Activated T-cell treated with anti-CD3 and anti-CD28 coated beads for 24 hours (primary cell): ENCODE measurements at regions not wholly inside any gene's neighbourhood (a gene's known extent, or its start where the extent isn't known, plus 50 kb on each side); places are given as distances from the start of the nearest gene placed in this dataset.

Source experiments
- DNase-seq: peaks from one replicate; pipeline ENCODE4 v3.0.0-alpha.2; 2020; ENCODE audit warnings: low read depth

- no peak for DNase-seq
These were observed 781.7 kb upstream of the GHITM start for GRCh38 chr10:83357627-83358026.

DNA sequence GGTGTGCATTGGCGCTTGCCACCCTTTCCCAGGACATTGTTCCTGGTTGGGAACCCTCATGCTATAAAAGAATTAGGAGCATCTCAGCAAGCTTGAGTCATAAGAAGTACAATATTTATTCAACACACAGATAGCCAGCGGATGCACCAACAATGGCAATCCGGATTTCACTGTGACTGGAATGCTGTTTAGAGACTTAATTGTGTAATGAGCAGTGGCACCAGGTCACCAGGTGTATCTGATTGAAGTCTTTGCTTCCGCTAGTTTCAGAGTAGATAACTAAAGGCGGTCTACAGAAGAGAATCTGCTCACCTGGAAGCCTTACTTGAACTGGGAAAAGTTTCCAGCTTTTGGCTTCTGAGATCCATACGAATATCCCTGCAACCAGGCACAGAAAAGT is 772.3 kb upstream of the GHITM start:
- DNase-seq = no peak

GRCh38 chr10:83371696-83372490 is 767.4 kb upstream of the GHITM start:
- no peak for DNase-seq

DNA sequence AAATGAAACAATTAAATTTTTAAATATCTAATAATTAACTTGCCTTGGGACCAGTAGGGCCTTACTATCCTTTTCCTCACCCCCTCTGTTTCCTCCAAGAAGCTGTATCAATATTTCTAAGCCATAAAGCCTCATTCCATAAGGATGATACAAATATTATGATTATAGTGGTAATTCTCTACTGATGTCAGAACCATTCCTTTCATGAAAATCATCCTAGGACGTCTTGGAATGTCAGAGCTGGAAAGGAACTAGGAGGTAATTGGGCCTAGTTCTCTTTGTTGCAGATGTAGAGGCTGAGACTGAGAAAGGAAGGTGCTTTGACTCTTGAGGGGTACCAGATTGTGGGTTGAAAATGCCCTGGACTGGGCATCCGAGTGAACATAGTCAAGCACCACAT is 766.7 kb upstream of the GHITM start:
- DNase-seq = no peak

DNA sequence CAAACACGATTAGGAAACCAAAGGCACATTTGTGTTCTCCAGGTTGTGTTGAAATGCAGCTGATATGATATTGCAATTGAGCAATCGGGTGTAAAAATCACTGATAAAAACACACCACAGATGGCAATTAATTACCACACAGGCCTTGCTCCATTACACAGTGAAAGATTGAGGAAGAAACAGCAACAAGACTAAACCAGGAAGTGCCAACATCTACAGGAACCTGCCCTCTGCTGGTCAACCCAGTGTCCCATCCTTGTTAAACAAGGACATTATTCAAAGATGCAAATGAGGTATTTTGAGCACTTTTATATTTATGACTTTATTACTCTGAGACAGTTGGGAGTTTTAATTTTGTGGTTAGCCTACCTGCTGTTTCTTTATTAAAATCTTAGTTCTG is 765.6 kb upstream of the GHITM start:
- DNase-seq = no peak

- DNase-seq = no peak
These were observed 764.6 kb upstream of the GHITM start for GRCh38 chr10:83374741-83375140.

- no peak for DNase-seq
These were observed 764.0 kb upstream of the GHITM start for GRCh38 chr10:83375274-83375673.

DNA sequence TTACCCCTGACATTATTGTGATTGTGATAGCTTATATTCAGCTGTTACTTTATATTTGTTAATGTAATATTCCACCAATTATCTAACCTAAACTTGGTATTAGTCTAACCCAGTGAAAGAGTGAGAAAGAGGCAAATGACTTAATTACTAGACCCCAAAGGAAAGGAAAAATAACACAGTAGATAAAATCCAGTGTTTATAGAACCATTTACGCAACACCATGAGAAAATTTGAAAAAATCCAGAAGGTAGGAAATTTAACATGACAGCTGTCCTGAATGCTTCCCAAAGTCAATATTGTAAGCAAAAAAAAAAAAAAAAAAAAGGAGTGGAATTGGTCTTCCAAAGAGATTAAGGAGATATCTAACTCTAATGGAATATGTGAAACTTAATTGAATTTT is 741.5 kb upstream of the GHITM start:
- DNase-seq = no peak

DNA sequence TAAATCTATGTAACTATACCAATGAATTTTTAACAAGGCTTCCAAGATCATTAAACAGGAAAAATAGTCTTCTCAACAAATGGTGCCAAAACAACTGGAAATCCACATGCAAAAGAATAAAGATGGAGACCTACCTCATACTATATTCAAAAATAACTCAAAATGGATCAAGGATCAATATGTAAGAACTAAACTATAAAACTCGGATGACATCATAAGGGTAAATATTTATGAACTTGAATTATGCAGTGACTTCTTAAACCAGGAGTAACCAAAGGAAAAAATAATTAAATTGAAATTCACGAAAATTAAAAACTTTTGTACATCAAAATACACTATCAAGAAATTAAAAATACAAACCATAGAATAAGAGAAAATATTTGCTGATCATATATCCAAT is 728.7 kb upstream of the GHITM start:
- DNase-seq = no peak

- no peak for DNase-seq
These were observed 714.0 kb upstream of the GHITM start for GRCh38 chr10:83425306-83425705.

GRCh38 chr10:83427101-83427500 is 712.2 kb upstream of the GHITM start:
- DNase-seq = no peak

GRCh38 chr10:83432261-83433045 is 706.9 kb upstream of the GHITM start:
- DNase-seq = no peak

DNA sequence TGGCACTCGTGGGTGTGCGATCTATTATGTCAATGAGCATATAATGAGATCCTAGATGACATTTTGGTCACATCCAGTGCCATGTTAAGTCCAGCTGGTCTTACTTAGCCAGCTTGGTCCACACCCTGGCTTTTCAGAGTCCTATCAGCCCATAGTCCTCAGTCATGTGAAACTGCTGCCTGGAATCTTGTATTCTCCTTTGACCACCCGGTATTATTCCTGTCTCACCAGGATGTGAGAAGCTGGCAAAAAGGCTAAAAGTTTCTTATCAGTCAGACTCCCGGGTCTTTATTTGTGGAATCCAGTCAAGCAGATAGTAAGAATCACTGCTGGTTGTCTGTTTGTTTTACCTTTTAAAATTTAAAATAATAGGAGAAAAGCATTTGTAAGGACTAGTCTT is 705.6 kb upstream of the GHITM start:
- no peak for DNase-seq

GRCh38 chr10:83448013-83448412 is 691.3 kb upstream of the GHITM start:
- DNase-seq = no peak

GRCh38 chr10:83458611-83459010 is 680.7 kb upstream of the GHITM start:
- DNase-seq = no peak

- DNase-seq = no peak
These were observed 680.2 kb upstream of the GHITM start for GRCh38 chr10:83459124-83459523.

GRCh38 chr10:83469728-83470331 is 669.5 kb upstream of the GHITM start:
- no peak for DNase-seq

DNA sequence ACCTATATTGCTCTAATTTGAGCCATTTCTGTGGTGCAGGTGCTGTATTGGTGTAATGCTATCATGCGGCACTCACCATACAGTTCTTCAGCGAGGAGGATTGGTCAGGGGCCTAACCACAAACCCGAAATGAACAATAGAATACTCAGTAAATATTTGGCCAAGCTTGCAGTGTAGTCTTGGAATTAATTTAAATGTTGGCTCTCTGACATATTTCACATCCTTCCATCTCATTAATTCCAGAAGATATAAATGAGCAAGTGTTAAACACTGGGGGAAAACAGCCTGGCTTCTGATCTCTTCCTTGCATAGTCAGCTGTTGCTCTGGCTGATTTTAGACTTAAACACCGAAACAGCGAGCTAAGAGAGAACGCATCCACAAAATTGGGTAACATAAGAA is 663.1 kb upstream of the GHITM start:
- DNase-seq = no peak

DNA sequence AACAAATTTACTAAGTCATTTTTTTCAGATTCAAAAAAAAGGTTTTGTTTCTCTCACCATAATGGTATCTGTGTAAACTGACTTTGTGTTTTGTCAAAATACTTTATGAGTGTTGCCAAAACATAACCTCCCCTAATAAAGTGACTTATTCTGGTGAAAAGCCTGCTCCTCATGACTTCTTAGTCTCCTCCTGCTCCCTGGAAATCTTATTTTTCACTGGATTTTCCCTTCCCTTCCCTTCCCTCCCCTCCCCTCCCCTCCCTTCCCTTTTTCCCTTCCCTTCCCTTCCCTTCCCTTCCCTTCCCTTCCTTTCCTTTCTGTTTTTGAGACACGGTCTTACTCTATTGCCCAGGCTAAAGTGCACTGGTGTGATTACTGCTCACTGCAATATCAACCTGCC is 650.1 kb upstream of the GHITM start:
- DNase-seq = no peak

GRCh38 chr10:83492004-83492403 is 647.3 kb upstream of the GHITM start:
- DNase-seq = no peak

DNA sequence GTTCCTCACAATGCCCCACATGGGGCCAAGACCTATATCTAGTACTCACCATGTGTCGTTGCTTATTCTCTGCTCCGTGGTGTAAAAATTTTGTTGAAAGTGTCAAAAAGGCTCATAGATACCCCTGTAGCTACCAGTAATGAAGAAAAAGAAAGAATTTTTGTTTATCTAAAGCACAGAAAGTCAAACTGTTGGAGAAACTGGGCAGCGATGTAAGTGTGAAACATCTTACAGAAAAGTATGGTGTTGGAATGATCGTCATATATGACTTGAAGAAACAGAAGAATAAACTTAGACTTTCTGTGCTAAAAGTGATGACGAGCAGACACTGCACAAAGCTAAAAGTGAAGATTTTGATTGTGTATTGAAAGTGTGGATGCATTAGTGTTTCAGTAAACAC is 626.6 kb upstream of the GHITM start:
- no peak for DNase-seq

- DNase-seq = no peak
These were observed 624.3 kb upstream of the GHITM start for GRCh38 chr10:83515001-83515400.

DNA sequence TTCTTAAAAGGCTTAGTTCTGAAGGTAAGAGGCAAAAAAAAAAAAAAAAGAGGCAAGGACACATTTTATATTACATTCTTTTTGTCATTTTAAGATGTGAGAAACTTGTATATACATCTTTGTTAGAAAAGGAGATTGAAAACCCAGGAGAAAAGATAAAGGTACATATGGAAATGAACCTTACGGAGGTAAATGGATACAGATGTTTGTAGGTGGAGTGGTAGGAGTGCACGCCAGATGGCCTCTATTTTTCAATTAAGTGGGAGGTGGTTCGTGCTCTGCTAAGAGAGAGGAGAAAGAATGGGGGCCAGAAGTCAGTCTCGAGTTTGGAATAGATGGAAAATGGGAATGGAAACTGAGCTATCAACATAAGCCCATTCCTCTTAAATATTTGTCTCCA is 622.5 kb upstream of the GHITM start:
- no peak for DNase-seq
